ENCODE measurements at regions not wholly inside any gene's neighbourhood (a gene's known extent, or its start where the extent isn't known, plus 50 kb on each side); places are given as distances from the start of the nearest gene placed in this dataset.
"Not testable (repeated sequence)": the region's sequence is repeated elsewhere in the genome, so short reads cannot be mapped to it uniquely, and the experiment has no call there.

DNA sequence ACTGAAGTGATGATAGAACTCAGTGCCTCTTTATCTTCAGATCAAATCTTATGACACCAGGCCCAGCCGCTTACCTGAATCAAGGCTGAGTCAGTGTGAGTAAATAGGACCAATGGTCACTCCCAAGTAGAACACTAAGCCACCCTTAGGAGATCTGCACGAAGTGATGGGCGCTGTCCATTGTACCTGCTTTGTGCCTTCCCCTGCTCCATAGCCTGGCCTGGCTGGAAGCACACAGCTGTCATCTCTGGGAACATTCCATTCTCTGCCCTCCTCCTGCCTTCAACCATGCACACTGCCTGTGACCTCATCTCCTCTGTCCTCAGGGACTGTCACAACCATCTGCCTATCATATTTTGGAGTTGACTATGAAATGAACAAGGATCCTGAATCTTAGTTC is 279.5 kb upstream of the ASIC2 start:
- DNase-seq: no peak

DNA sequence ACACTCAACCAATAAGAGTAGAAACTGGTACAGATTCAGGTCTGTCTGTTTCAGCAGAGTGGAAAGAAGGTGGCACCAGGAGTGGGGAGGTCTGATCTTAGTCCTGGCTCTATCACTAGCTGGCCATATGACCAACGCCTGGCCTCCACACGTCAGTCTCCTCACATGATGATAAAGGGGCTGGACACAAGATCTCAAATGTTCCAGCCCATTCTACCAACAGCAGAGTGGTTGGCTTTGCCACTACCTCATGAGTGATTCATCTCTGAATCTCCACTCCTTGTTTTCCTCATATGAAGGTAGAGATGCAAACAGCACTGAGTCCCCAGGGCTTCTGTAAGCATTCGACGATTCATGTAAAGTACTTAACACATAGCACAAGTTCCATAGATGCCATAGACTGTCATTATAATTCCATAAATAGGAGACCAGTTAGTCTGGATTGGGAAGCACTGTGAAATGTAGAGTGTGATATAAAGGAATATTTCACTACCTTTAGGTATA is 281.9 kb upstream of the ASIC2 start:
- no peak for DNase-seq

DNA sequence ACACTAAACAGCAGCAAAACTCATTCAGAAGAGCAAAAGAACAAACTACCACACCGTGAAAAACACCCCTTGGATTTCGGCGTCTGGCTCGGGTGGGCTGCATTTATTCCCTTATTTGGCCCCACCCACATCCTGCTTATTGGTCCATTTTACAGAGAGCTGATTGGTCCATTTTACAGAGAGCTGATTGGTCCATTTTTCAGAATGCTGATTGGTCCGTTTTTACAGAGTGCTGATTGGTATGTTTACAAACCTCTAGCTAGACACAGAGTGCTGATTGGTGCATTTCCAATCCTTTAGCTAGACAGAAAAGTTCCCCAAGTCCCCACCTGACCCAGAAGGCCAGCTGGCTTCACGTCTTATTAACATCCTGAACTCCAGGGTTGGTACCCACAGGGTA is 286.6 kb upstream of the ASIC2 start:
- DNase-seq: not testable (repeated sequence)

DNA sequence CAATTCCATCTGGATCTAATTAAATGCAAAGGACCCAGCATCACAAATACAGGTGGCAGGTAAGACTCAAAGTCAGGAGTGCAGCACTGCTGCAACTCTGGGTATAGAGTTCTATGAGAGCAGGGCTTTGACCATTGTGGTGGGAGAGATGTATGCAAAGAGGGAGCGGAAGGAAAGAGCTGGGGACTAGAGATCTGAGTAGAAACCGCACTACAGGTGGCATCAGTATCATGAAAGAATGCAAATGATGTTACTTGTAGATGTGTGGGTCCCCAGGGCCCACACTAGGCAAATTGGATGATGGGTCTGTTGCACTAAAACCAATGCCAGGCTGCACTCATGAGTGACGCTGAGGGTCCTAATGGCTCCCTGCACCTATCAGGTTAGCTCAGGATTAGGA is 287.1 kb upstream of the ASIC2 start:
- DNase-seq: no peak

DNA sequence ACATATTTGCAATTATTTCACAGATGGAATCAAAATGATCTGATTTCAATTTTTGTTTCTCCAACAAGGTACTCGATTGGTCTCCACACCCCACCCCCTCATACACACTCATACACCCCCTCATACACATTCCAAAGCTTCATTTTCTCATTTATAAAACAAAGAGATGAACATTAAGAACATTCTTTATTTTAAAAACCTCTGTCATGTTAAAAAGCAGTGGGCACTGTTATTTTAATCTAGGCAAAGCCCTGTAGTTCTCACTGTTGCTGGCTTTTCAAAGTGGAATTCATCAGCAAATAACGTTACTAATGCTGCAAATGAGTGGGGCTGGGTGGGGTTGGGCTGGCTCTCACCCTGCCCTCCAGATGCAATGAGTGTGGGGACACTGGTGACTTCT is 289.6 kb upstream of the ASIC2 start:
- DNase-seq: no peak

DNA sequence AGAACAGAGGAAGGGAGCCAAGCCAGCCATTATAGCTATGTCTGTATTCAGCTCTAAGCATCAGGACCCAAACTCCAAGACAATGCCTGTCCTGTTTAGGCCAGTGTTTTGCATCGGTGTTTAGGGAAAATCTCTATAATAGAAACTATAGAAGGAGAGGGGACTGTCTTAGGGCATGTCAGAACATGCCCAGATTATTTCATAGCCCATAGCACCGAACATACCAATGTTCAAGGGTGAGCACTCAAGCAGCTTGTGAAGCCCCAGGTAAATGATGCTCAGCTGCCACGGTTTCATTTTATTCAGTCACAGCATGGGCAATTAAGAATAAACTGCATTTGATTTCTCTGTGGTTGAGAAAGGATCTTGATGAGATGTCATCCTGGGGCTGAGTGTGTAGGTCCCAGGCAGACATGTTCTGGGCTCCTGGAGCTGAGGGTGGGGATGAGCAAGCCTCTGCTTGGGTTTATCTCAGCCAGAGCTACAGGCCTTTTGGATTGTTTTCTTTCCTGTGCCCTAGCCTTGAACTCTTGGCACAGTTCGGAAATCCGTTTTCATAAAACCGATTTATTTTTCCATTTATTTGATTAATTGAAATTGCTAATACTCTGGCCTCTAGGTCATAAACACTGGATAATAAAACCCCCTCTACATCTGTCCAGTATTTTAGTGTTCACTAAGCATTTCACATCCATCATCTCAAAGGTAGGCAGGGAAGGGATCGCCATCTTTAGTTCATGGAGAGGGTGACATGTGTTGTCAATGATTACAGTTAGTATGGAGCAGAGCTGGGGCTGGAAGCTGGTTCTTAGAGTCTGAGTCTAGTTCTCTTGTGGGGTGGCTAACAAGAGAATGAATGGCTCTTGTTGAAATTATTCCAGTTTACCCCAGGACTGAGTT is 290.7 kb upstream of the ASIC2 start:
- no peak for DNase-seq

DNA sequence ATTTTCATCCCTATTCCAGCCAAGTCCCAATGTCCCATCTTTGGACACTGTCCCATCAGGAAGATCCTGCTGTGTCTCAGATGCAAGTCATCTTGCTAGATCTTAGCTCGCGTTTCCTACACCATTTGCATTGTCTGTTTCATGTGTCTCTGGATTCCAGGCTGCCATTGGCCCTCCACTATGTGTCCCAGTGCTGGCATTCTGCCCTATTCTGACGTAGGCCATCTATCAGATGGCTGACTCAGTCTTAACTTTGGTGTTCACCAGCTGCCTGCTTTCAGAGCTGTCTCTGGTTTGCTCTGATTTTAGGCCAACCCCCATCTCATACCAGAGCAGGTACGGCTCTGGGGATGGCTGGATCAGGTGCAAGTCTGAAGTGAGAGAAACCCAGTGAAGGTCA is 300.9 kb upstream of the ASIC2 start:
- no peak for DNase-seq

DNA sequence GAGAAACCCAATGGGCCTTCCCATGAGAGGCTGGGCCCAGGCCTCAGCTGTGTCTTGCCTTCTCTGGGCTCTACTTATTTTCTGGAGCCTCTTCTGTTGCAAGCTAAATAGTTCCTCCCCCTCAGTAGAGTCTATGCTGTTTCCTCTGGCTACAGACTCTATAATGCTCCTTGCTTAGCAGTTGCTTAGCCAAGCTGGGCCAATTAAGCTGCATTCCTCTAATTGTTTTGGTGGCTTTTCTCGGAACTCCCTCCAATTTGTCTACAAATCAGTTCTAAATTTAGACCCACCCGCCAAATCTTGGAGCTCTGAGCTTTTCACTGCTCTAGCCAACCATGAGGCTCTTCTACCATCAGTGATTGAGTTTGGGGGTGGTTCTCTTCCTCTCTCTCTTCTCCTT is 302.7 kb upstream of the ASIC2 start:
- DNase-seq: no peak

DNA sequence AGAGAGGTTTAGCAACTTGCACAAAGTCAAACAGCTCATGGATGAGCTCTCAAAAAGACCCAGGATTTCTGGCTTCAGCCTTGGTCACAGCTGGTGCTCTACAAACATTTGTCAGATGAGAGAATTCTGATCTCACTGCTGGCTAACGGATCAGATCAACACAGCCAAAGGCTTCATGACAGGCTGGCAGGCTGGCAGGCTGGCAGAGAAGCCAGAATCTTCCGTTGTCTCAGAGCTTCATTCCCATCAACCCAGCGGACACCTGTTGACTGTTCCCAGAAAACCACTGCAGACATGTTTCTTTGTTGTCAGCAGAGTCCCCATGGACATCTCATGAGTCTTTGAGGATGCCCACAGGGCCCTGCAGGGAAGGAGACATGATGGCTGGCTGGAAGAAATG is 303.8 kb upstream of the ASIC2 start:
- no peak for DNase-seq

DNA sequence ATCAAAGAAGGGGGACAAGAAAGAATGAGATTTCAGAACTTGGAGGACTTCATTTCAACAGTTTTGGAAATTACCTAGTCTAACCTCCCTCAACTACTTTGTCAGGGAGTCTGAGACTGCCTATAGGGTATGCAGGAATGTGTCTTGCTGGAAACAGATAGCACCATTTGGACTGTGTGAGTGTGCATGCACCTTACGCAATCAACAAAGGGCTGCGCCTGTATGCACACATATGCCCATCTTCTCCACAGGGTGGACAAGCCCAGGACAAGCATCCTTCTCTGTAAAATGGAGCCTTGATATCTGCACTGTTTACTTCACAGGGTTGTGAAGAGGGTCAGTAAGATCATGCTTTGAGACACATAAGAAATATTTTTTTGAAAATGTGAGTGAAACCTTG is 305.7 kb upstream of the ASIC2 start:
- DNase-seq: no peak

DNA sequence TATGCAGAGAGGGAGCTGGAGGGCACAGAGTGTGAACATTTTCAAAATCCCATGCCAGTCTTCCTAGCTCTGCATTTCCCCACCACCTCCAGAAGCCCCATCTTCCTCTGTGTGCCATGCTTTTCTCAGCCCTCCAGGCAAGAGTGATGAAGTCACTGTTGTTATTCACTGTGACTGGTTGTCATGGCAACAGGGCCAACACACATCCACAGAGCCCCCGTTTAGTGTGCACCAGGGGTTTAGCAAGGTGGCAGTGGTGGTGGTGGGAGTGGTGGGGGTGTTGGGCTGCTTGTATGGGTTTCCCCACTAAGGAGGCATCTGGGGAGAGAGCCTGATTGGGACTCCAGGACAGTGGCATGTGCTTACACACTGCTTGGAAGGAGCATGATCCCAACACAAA is 309.9 kb upstream of the ASIC2 start:
- no peak for DNase-seq

DNA sequence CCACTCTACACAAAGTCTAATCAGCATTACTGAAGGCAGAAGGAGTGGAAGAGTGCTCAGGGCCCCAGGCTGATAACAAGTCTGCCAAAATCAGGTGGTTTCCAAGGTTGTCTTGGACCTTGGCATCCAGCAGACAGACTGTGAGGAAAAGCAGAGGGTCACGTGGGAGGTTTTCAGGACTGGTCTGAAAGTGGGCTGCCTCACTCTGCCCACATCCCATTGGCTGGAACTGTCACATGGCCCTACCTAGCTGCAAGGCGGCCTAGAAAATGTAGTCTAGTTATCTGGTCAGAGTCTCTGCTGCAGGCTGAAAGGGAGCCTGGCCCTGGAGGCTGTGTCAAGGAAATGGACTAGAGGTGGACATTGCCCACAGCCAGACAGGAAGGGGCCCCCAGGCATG is 310.7 kb upstream of the ASIC2 start:
- DNase-seq: no peak

DNA sequence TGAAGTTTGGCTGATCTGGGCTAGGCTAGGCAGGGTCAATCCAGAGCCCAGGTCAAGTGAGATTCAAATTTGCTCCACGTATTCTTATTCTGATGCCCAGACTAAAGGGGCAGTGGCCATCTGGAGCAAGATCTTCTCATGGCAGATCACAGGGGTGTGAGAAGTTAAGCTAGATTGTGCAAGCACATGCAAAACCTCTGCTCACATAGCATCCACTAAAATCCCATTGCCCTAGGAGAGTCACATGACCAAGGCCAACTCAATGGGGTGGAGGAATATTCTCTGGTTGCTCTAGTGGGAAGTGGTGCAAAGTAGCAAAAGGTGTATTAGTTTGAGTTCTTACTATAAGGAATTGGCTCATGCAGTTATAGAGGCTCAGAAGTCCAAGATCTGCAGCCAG is 318.4 kb upstream of the ASIC2 start:
- DNase-seq: no peak

DNA sequence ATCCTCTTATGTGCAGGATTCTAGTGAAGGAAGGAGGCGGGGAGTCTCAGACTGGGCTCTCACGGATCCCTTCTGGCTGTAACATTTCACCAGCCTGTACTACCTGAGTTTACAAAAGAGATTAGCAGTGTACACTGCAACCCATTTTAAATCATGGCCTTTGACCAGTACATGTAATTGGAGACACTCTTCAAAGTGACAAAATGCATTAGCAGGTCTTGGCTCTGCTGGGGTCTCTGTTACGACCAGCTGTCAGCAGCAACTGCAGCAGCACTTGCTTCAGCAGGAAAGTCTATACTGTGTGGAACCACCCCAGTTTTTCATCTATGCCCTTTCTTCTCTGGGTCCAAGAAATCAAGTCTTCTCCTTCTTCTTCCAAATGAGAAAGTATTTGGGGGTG is 322.8 kb upstream of the ASIC2 start:
- DNase-seq: no peak

DNA sequence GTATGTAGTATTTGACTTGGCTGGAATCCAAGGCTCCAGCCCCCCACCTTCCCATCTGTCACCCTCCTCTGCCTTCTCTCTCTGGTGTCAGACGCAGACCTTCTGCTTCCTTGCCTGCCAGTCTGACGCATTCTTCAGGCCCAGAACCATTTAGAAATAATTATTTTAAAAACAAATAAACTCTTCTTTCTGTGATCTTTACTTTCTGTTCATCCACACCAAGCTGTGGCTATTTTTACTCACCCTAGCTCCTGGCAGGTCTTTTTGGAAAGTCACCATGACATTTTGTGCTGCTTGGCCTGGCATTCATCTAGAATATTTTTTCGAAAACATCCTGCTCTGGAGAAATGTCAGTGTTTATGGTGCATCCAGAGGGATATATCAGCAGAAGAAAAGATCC is 330.7 kb upstream of the ASIC2 start:
- no peak for DNase-seq

DNA sequence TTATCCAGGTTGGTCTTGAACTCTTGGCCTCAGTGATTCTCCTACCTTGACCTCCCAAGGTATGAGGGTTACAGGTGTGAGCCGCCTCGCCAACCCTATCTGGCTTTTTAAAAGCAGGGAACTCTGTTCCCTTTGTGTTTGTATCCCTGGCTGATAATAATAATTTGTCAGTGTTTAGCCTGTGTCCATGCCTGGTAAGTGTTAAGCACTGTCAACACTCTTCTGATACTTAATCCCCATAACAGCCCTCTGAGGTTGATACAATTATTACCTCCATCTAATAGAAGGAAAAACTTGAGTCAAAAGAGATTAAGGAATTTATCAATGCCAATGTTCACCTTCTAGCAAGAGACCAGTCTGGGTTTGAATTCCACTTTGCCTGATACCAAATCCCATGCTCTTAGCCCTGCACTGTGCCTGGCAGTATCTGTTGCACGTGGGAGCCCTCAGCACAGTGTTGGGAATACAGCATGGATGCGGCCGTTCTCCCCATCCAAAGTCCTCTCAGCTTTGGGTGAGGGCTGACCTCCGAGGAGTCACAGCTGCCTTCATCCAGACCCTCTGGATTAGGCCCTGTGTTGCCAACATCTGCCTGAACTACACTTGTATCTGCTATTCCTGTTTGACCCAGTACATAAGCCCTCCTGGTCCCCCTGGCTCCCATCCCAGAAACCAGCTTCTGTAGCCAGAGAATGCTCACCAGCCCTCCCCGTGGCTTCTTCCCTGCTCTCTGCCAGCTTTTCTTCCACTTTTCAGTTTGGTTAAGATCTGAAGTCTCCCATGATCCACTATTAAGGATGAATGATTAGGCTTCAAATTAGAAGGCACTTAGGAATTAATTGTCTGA is 335.6 kb upstream of the ASIC2 start:
- DNase-seq: no peak

DNA sequence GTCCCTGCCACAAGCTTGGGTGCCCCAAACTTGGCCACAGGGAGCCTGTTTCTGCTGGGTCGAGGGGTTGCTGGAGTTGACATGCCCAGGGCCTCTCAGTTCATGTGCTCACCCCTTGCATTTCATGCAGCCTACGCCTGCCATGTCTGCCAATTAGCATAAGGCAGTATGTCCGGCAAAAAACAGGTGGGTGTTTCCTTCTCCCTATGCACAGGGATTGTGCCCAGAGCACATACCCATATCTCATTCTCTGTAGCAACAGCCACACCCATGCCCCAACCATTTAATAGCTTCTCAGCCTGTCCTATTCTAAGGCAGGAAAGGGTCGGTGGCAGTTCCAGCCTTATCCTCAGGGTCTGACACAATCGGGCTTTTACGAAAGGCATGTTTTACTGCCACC is 340.4 kb upstream of the ASIC2 start:
- no peak for DNase-seq

DNA sequence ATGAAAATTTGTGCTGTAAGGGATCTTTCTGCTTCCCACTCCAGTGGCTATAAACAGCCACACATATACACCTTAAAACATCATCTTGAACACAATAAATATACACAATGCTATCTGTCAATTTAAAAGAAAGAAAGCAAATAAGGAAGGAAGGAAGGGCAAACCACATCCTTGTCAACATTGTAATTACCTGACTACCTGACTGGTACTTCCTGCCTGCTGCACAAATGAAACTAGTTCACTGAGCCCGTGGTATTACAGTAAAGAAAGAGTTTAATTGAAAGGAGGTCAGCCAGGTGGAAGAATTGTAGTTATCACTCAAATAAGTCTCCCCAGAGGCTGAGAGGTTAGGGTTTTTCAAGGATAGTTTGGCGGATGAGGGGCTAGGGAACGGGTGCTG is 344.4 kb upstream of the ASIC2 start:
- no peak for DNase-seq

DNA sequence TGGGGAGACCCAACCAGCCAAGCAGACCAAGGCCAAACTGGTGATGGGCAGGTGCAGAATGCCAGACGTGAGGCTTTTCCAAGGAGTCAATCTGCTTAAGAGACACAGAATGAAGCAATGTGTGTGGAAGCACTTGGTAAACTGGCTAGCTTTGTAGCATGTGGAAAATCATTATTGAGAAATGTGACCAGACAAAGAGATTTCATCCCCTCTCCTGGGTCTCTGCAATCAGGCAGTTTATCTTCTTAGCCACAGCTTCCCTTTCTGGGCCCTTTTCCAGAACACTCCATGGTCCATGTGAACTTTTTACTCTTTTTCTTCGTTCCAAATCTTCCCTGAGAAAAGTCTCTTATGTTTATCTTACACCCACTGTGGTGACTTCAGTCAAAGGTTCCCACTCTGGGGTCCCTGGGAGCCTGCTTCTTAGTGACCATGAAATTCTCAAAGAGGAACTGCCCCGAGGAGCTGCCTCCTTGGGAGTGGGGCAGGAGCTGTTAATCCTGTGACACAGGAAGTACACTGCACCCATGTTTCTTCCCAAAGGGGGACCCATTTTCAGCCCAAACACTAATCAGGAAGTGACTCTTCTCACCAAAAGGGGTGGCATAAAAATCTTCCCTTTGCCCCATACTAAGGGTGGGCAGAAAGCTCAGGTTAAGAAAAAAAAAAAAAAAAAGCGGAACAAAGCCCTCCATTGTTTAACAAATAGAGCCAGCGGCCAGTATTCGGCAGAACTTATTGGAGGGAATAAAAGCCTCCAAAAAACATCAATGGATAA is 346.2 kb upstream of the ASIC2 start:
- DNase-seq: no peak

DNA sequence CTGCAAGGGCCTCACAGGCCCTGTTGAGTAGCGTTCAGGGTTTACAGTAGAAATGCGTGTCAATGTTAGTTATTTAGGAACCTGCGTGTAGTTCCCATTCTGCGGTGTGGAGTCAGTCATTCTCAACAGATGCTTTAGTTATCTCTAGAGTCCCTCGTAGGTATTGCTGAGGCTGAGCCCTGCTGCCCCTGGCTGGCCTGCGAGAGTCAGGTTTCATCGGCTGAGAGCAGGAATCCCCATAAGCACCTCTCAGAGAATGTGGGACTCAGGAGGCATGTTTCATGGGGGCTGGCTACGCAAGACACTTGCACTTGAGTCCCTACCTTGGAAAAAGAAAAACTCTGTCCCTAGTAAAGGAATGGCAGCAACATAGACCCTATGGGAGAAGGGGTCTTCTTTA is 347.5 kb upstream of the ASIC2 start:
- no peak for DNase-seq

DNA sequence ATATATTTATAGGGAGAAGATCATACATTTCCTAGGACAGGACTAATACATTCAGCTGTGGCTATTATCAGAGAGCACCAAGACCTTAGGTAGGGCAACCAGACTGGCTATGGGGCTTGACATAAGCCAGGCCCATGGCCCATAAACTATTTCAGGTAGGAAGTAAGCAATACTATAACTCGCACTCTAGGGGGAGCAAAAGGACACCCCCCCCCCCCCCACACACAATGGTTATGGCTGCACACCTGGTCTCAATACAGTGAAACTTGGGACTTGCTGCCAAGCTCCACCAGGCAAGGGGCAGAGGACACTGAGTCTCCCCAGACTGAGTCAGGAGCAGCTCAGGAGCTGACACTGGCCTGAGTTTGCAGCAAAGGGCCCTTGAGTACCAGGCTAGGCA is 348.9 kb upstream of the ASIC2 start:
- DNase-seq: no peak

DNA sequence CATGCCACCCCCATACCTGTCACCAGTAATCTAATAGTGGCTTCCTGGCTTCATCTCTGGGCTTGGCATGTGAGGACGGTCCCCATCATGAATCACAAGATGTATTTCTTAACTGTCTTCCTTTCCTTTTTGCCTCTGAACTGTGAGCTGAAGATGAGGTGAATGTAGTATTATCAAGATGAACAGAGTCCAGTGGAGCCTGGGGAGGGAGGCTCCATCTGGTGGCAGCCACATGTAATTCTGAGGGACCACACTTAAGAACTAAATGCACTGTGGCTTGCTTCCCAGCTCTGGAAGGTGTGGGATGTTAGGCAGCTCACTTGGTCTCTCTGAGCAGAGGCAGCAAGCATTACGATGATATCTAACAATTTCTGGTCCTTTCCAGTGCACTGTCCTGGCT is 354.9 kb upstream of the ASIC2 start:
- DNase-seq: peak; percentile 2

DNA sequence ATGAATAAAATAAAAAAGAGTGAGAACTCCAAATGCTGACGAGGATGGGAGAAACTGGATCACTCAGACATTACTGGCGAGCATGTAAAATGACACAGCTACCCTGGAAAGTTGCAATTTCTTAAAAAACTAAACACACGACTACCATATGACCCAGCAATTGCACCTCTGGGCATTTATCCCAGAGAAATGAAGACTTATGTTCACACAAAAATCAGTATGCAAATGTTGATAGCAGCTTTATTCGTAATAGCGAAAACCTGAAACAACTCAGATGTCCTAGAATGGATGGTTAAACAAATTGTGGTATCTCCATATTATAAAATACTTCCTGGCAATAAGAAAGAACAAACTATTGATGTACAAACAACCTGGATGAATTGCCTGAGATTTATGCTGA is 357.2 kb upstream of the ASIC2 start:
- no peak for DNase-seq
